GM19397 (cell line): ENCODE measurements at regions not wholly inside any gene's neighbourhood (a gene's known extent, or its start where the extent isn't known, plus 50 kb on each side); places are given as distances from the start of the nearest gene placed in this dataset.

Source experiments
- ATAC-seq: cut with Tn5 transposase; IDR thresholded peaks from one replicate; pipeline ENCODE4 v1.9.1; 2021; ENCODE audit warnings: mild to moderate bottlenecking, moderate library complexity; ENCODE audit not compliant: unreplicated experiment

GRCh38 chr16:85173981-85174751 is 61.9 kb upstream of the CIBAR2 start:
- ATAC-seq: no peak

GRCh38 chr16:85174871-85175723 is 62.8 kb upstream of the CIBAR2 start:
- no peak for ATAC-seq

GRCh38 chr16:85175724-85176233 is 63.5 kb upstream of the CIBAR2 start:
- no peak for ATAC-seq

- no peak for ATAC-seq
These were observed 64.5 kb upstream of the CIBAR2 start for GRCh38 chr16:85176541-85177447.

GRCh38 chr16:85177448-85177846 is 65.2 kb upstream of the CIBAR2 start:
- ATAC-seq: no peak

GRCh38 chr16:85178006-85178591 is 65.8 kb upstream of the CIBAR2 start:
- no peak for ATAC-seq

- no peak for ATAC-seq
These were observed 66.3 kb upstream of the CIBAR2 start for GRCh38 chr16:85178596-85178995.

GRCh38 chr16:85179344-85180046 is 67.2 kb upstream of the CIBAR2 start:
- no peak for ATAC-seq

GRCh38 chr16:85180047-85180826 is 68.0 kb upstream of the CIBAR2 start:
- no peak for ATAC-seq

GRCh38 chr16:85180827-85181738 is 68.8 kb upstream of the CIBAR2 start:
- ATAC-seq: no peak

- ATAC-seq: no peak
These were observed 69.5 kb upstream of the CIBAR2 start for GRCh38 chr16:85181739-85182129.

GRCh38 chr16:85182286-85182685 is 70.0 kb upstream of the CIBAR2 start:
- ATAC-seq: no peak

GRCh38 chr16:85182774-85183173 is 70.5 kb upstream of the CIBAR2 start:
- ATAC-seq: no peak

GRCh38 chr16:85183564-85183963 is 71.3 kb upstream of the CIBAR2 start:
- ATAC-seq: no peak

- ATAC-seq: no peak
These were observed 72.1 kb upstream of the CIBAR2 start for GRCh38 chr16:85184404-85184803.

- no peak for ATAC-seq
These were observed 73.2 kb upstream of the CIBAR2 start for GRCh38 chr16:85185303-85186100.

GRCh38 chr16:85187002-85187401 is 74.7 kb upstream of the CIBAR2 start:
- no peak for ATAC-seq
